Nephron (organoid): ENCODE measurements at regions not wholly inside any gene's neighbourhood (a gene's known extent, or its start where the extent isn't known, plus 50 kb on each side); places are given as distances from the start of the nearest gene placed in this dataset.

Source experiments
- H3K27ac Mint-ChIP-seq, 3 experiments: 2 replicates each; pipeline ENCODE4 v1.8.0; 2020; ENCODE audit warnings: mixed read lengths in 3 of 3, mild to moderate bottlenecking in 2 of 3, moderate library complexity in 1 of 3
- H3K27me3 Mint-ChIP-seq: 2 replicates; pipeline ENCODE4 v1.8.0; 2021; ENCODE audit warnings: low read depth, mild to moderate bottlenecking, moderate library complexity, mixed read lengths
- H3K36me3 Mint-ChIP-seq: 2 replicates; pipeline ENCODE4 v1.8.0; 2020; ENCODE audit warnings: low read depth, mixed read lengths
- H3K4me1 Mint-ChIP-seq: 2 replicates; pipeline ENCODE4 v1.8.0; 2020; ENCODE audit warnings: mixed read lengths
- H3K4me3 Mint-ChIP-seq, 3 experiments: 2 replicates each; pipeline ENCODE4 v1.8.0; 2020; ENCODE audit warnings: mild to moderate bottlenecking in 3 of 3, mixed read lengths in 3 of 3, moderate library complexity in 2 of 3
- H3K9me3 Mint-ChIP-seq: 2 replicates; pipeline ENCODE4 v1.8.0; 2020; ENCODE audit warnings: mixed read lengths
- TF ChIP-seq, protein P1 (sequence below), 3 experiments: fragments of 200-600 bp; sonication (generic); IDR thresholded peaks; one replicate each; pipeline ENCODE4 v1.5.0; 2021; ENCODE audit warnings: antibody characterized with exemption in 3 of 3; ENCODE audit not compliant: unreplicated experiment in 3 of 3

DNA sequence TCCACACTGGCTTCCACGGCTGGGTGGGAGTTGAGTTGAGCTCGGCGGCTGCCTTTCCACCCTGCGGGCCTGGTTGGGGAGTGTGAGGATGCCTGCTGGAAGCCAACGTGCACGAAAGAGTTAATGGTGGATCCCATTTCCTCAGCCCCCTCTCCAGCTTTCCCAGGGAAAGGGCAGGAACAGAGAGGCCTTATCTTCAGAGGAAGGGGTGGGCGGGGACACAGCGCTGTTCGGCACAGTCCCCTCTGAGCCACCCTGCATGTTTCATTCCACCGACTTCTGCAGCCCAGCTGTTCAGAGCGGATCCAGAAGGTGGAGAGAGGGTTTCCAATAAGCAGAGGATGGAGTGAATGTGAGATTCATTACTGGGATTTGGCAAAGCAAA, 295.3 kb downstream of the SEC14L1 start:
- Mint-ChIP-seq H3K4me1 (peaks cover 92% of the 10 kb centered on the region), H3K27me3 (no peaks in the 10 kb centered on the region), H3K36me3 (no peaks in the 10 kb centered on the region), H3K27ac (peak overlapping the region; percentile 98), H3K4me3 (peak overlapping the region; percentile 71 to 80 (median 80)), H3K9me3 (no peaks in the 10 kb centered on the region)
- TF ChIP-seq, protein P1, sequence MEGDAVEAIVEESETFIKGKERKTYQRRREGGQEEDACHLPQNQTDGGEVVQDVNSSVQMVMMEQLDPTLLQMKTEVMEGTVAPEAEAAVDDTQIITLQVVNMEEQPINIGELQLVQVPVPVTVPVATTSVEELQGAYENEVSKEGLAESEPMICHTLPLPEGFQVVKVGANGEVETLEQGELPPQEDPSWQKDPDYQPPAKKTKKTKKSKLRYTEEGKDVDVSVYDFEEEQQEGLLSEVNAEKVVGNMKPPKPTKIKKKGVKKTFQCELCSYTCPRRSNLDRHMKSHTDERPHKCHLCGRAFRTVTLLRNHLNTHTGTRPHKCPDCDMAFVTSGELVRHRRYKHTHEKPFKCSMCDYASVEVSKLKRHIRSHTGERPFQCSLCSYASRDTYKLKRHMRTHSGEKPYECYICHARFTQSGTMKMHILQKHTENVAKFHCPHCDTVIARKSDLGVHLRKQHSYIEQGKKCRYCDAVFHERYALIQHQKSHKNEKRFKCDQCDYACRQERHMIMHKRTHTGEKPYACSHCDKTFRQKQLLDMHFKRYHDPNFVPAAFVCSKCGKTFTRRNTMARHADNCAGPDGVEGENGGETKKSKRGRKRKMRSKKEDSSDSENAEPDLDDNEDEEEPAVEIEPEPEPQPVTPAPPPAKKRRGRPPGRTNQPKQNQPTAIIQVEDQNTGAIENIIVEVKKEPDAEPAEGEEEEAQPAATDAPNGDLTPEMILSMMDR (IDR thresholded peaks at IDR 0.05; ENCODE audit: unreplicated experiment in 3 of 3) = no peak

DNA sequence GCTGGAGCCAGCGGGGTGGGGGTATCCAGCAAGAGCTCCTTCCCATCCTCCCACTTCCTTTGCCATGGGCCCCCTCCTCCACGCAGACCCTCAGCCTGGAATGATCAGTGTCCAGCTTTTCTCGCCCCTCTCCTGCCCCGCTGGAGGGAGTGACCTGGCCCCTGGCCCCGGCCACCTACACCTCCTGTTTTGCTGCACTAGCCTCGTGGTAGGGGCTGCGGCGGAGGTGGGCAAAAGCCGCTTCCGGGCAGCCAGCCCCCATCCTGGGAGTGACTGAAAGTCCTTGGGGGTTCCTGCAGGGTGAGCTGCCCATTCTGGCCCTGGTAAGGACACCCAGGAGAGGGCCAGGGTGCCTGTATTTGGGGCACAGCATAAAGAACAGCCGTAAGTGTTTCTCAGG, 295.7 kb downstream of the SEC14L1 start:
- no peaks in the 10 kb centered on the region for H3K36me3 Mint-ChIP-seq

DNA sequence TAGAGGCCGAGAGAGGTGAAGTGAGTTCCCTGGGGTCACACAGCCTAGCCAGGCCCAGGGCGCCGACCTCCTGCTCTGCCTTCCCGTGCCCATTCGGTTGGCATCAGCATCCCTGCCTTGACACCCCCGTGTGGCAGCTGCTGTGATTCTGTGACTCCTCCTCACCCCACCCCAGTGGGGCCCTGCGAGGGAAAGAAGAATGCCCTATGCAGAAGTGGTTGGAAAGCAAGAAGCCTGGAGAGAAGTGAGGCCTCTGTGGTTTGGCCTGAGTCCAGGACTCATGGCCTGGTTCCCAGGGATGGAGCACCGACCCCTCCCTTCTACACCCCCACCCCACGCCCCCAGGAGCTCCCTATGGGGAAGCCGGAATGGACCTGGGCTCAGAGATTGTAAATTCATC, 296.2 kb downstream of the SEC14L1 start:
- Mint-ChIP-seq H3K27ac (peak overlapping the region; percentile 98), H3K4me1 (peaks cover 94% of the 10 kb centered on the region), H3K9me3 (no peaks in the 10 kb centered on the region), H3K27me3 (no peaks in the 10 kb centered on the region), H3K36me3 (no peaks in the 10 kb centered on the region), H3K4me3 (peak overlapping the region; percentile 71 to 80 (median 74))
- TF ChIP-seq, protein P1 (IDR thresholded peaks at IDR 0.05; ENCODE audit: unreplicated experiment in 3 of 3) = no peak

More for the DNA sequence above, 295.7 kb downstream of the SEC14L1 start:
- no peaks in the 10 kb centered on the region for H3K9me3 Mint-ChIP-seq
- H3K27me3 Mint-ChIP-seq = no peaks in the 10 kb centered on the region
- TF ChIP-seq, protein P1 (IDR thresholded peaks at IDR 0.05; ENCODE audit: unreplicated experiment in 3 of 3) = no peak
- peak overlapping the region; percentile 71 to 80 (median 80) for H3K4me3 Mint-ChIP-seq
- H3K27ac Mint-ChIP-seq = peak overlapping the region; percentile 98
- H3K4me1 Mint-ChIP-seq = peaks cover 93% of the 10 kb centered on the region

DNA sequence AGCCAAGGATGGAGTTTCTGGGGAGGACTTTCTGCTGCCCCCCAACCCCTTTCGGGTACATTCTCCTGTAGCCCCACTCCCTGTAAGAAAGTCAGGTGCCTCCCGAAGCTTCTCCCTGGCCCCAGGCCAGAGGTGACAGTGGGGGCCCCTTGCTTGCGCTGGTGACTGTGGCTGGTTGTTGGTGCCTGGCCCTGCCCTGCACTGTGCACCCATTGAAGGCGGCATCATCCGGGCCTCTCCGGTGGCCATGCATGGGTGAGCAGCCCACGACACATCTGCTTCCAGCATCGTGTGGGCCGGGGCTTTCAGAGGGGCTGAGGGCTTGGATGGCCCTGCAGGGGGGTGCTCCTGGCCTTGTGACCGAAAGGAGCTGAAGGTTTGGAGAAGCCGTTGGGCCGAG, 297.0 kb downstream of the SEC14L1 start:
- peak overlapping the region in 1 of 3 experiments; percentile 74 for H3K4me3 Mint-ChIP-seq
- TF ChIP-seq, protein P1 (IDR thresholded peaks at IDR 0.05; ENCODE audit: unreplicated experiment in 3 of 3) = no peak
- no peaks in the 10 kb centered on the region for H3K9me3 Mint-ChIP-seq
- H3K27ac Mint-ChIP-seq = peak overlapping the region; percentile 52 to 98 (median 98)
- H3K27me3 Mint-ChIP-seq = no peaks in the 10 kb centered on the region
- no peaks in the 10 kb centered on the region for H3K36me3 Mint-ChIP-seq
- peaks cover 89% of the 10 kb centered on the region for H3K4me1 Mint-ChIP-seq

DNA sequence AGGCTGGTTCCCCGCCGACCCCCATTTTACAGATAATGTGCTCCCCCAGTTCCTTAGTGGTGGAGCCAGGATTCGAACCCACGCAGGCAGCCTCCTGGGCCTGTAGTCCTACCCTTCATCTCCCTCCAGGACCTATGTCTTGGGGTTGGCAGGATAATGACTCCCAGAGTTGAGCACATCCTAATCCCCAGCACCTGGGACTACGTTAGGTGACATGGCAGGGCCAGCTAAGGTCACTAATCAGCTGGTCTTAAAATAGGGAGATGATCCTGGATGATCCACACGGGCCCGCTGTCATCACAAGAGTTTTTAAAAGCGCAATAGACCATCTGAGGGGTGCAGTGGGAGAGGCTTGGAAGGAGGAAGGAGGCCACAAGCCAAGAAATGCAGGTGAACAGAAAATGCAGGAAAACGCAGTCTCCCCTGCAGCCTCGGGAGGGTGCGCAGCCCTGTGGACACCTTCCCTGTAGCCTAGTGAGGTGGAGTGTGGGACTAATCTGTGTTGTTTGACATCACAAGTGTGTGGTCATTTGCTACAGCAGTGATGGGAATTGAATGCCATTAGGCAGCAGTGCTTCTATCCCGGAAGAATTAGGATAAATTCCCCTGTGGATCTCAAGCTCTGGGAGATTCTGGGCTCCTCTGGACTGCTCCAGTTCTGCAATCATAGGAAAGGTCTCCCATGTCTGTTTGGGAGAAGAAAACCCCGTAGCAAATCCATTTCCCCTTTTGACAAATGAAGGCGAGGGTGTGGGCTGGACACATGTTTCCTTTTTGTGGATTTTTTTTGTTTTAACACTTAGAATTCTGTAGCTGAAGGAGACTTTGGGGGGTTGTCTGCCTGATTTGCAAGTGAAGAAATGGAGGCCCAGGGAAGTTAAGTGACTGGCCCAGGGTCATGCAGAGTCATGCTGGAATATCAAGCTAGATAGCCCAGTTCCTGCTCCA, 297.7 kb downstream of the SEC14L1 start:
- TF ChIP-seq, protein P1 (IDR thresholded peaks at IDR 0.05; ENCODE audit: unreplicated experiment in 3 of 3) = no peak
- H3K9me3 Mint-ChIP-seq = no peaks in the 10 kb centered on the region
- peaks cover 93% of the 10 kb centered on the region for H3K4me1 Mint-ChIP-seq
- no peaks in the 10 kb centered on the region for H3K36me3 Mint-ChIP-seq
- H3K4me3 Mint-ChIP-seq = peak overlapping the region in 1 of 3 experiments; percentile 53
- H3K27ac Mint-ChIP-seq = peak overlapping the region; percentile 91 to 98 (median 98)
- H3K27me3 Mint-ChIP-seq = no peaks in the 10 kb centered on the region
